ENCODE measurements at regions not wholly inside any gene's neighbourhood (a gene's known extent, or its start where the extent isn't known, plus 50 kb on each side); places are given as distances from the start of the nearest gene placed in this dataset.

- no peaks in the 10 kb centered on the region for H3K36me3 ChIP-seq
- no peak overlapping the region for H3K27ac ChIP-seq
- no peak overlapping the region for H3K4me3 ChIP-seq (ENCODE audit: low read depth, low read length)
- TF ChIP-seq CTCF (IDR thresholded peaks at IDR 0.05; ENCODE audit: low read depth, low read length): no peak
- no peaks in the 10 kb centered on the region for H3K9me3 ChIP-seq (ENCODE audit: severe bottlenecking)
- DNase-seq: no peak
- no peaks in the 10 kb centered on the region for H3K27me3 ChIP-seq (ENCODE audit: insufficient read depth, low read depth, severe bottlenecking)
Measured at GRCh38 chr6:16950825-16951495, 150.9 kb upstream of the STMND1 start.

DNA sequence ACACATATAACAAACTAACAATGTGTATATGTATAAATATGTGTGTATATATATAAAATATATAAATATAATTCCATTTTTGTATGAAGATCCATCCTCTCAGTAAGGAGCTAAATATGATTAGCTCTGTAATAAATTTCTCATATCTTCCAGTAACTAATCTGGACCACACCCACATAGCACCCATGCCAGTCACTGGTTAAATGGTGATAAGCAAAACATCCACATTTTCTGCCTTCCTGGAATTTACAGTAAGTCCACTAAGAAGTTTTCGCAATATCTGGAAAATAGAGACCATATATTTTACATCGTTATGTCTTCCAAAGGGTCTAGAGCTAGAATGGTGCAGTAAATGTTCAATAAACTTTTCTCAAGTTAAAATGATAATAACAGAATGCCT, 151.5 kb upstream of the STMND1 start:
- H3K27me3 ChIP-seq (ENCODE audit: insufficient read depth, low read depth, severe bottlenecking): no peaks in the 10 kb centered on the region
- no peak overlapping the region for H3K27ac ChIP-seq
- H3K4me3 ChIP-seq (ENCODE audit: low read depth, low read length): no peak overlapping the region
- H3K9me3 ChIP-seq (ENCODE audit: severe bottlenecking): no peaks in the 10 kb centered on the region
- DNase-seq: no peak
- TF ChIP-seq CTCF (IDR thresholded peaks at IDR 0.05; ENCODE audit: low read depth, low read length): no peak
- no peaks in the 10 kb centered on the region for H3K36me3 ChIP-seq

DNA sequence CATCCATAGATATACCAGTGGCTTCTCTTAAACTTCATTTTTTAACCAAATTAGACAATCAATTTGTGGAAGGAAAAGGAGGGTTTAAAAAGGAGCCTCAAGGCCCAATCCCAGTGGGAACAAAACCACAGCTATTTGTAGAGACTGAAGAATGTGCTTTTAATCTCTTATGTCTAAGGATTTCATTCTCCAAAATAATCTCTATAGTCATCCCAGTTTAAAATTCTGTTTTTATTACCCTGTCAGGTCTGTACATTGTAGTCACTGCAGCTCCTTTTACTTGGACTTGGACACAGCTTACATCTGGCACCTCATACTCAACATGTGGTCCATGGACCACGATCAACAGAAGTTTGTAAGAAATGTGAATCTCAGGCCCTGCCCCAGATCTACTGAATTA, 152.1 kb upstream of the STMND1 start:
- Histone ChIP-seq H3K27ac (no peak overlapping the region), H3K27me3 (ENCODE audit: insufficient read depth, low read depth, severe bottlenecking) (no peaks in the 10 kb centered on the region)

GRCh38 chr6:16948396-16948795, 153.5 kb upstream of the STMND1 start:
- Histone ChIP-seq H3K4me3 (ENCODE audit: low read depth, low read length) (no peak overlapping the region), H3K27ac (no peak overlapping the region), H3K27me3 (ENCODE audit: insufficient read depth, low read depth, severe bottlenecking) (no peaks in the 10 kb centered on the region), H3K36me3 (no peaks in the 10 kb centered on the region), H3K9me3 (ENCODE audit: severe bottlenecking) (no peaks in the 10 kb centered on the region)
- no peak for TF ChIP-seq CTCF (IDR thresholded peaks at IDR 0.05; ENCODE audit: low read depth, low read length)
- DNase-seq: no peak

More for the DNA sequence above, 152.1 kb upstream of the STMND1 start:
- no peak for DNase-seq
- H3K9me3 ChIP-seq (ENCODE audit: severe bottlenecking): no peaks in the 10 kb centered on the region
- TF ChIP-seq CTCF (IDR thresholded peaks at IDR 0.05; ENCODE audit: low read depth, low read length): no peak
- no peak overlapping the region for H3K4me3 ChIP-seq (ENCODE audit: low read depth, low read length)
- H3K36me3 ChIP-seq: no peaks in the 10 kb centered on the region

DNA sequence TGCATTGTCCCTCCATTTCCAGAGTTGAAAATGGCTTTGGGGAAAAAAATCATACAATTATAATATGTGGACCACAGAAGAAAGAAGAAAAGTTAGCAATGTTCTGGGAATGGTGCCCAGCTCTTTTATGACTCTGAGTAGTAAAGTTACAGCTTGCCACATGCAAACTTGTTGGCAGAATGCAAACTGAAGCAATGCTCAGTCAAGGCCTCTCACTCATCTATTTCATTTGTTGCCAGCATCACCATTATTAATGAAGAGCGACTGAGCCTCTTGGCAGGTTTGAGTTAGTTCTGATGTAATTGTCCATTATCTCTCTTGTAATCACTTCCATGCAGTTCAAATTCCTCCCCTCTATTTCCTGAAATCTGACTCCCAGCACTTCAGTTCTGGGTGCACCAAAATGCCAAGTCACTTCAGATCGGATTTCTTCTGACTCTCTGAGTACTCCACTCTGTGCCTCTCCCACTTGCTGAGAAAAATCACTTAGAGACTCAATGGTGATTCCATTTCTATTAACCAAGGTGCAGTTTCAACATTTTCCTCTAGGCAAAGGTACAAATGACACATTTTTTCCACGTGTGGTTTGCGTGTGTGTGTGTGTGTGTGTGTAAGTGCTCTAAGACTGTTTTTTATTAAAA, 154.4 kb upstream of the STMND1 start:
- TF ChIP-seq CTCF (IDR thresholded peaks at IDR 0.05; ENCODE audit: low read depth, low read length): no peak
- DNase-seq: no peak
- Histone ChIP-seq H3K27ac (no peak overlapping the region), H3K27me3 (ENCODE audit: insufficient read depth, low read depth, severe bottlenecking) (no peaks in the 10 kb centered on the region), H3K4me3 (ENCODE audit: low read depth, low read length) (no peak overlapping the region), H3K36me3 (no peaks in the 10 kb centered on the region), H3K9me3 (ENCODE audit: severe bottlenecking) (no peaks in the 10 kb centered on the region)

Measured in WERI-Rb-1 (cell line).